ENCODE measurements at regions not wholly inside any gene's neighbourhood (a gene's known extent, or its start where the extent isn't known, plus 50 kb on each side); places are given as distances from the start of the nearest gene placed in this dataset.

- DNase-seq (no peak), ATAC-seq (no peak)
- Histone ChIP-seq H3K36me3 (ENCODE audit: low read depth) (no peaks in the 10 kb centered on the region), H3K4me3 (no peak overlapping the region), H3K9me3 (peaks cover 32% of the 10 kb centered on the region), H3K4me1 (ENCODE audit: low read depth) (no peaks in the 10 kb centered on the region)
- intact Hi-C loops (cut with DNase I, micrococcal nuclease): no loop called here
- no peak for TF ChIP-seq CTCF (IDR thresholded peaks at IDR 0.05)
These were observed 161.3 kb upstream of the TMCC3 start for GRCh38 chr12:94811611-94812010.

- intact Hi-C loops (cut with DNase I, micrococcal nuclease): no loop called here
- peaks cover 13% of the 10 kb centered on the region for H3K9me3 ChIP-seq
- H3K36me3 ChIP-seq (ENCODE audit: low read depth): no peaks in the 10 kb centered on the region
- DNase-seq (no peak), ATAC-seq (no peak)
- no peak for TF ChIP-seq CTCF (IDR thresholded peaks at IDR 0.05)
- H3K4me1 ChIP-seq (ENCODE audit: low read depth): no peaks in the 10 kb centered on the region
- H3K4me3 ChIP-seq: no peak overlapping the region
These were observed 157.6 kb upstream of the TMCC3 start for GRCh38 chr12:94807951-94808350.

- intact Hi-C loops (cut with DNase I, micrococcal nuclease): no loop called here
- no peak for ATAC-seq
These were observed 156.3 kb upstream of the TMCC3 start for GRCh38 chr12:94806617-94807016.

GRCh38 chr12:94805749-94806529, 155.6 kb upstream of the TMCC3 start:
- no peaks in the 10 kb centered on the region for H3K9me3 ChIP-seq
- ATAC-seq (no peak), DNase-seq (no peak)
- H3K4me1 ChIP-seq (ENCODE audit: low read depth): no peaks in the 10 kb centered on the region
- no peak for TF ChIP-seq CTCF (IDR thresholded peaks at IDR 0.05)
- H3K36me3 ChIP-seq (ENCODE audit: low read depth): no peaks in the 10 kb centered on the region
- no peak overlapping the region for H3K4me3 ChIP-seq
- intact Hi-C loops (cut with DNase I, micrococcal nuclease): no loop called here

More at GRCh38 chr12:94806617-94807016, 156.3 kb upstream of the TMCC3 start:
- TF ChIP-seq CTCF (IDR thresholded peaks at IDR 0.05): no peak
- no peak overlapping the region for H3K4me3 ChIP-seq
- H3K36me3 ChIP-seq (ENCODE audit: low read depth): no peaks in the 10 kb centered on the region
- DNase-seq: no peak
- no peaks in the 10 kb centered on the region for H3K4me1 ChIP-seq (ENCODE audit: low read depth)
- H3K9me3 ChIP-seq: no peaks in the 10 kb centered on the region

- H3K9me3 ChIP-seq: no peaks in the 10 kb centered on the region
- H3K4me3 ChIP-seq: no peak overlapping the region
- no peak for TF ChIP-seq CTCF (IDR thresholded peaks at IDR 0.05)
- intact Hi-C loops (cut with DNase I, micrococcal nuclease): no loop called here
- no peaks in the 10 kb centered on the region for H3K4me1 ChIP-seq (ENCODE audit: low read depth)
- no peaks in the 10 kb centered on the region for H3K36me3 ChIP-seq (ENCODE audit: low read depth)
- DNase-seq (no peak), ATAC-seq (no peak)
These were observed 153.6 kb upstream of the TMCC3 start for GRCh38 chr12:94803939-94804338.
